ES-I3 (cell line): ENCODE measurements at regions not wholly inside any gene's neighbourhood (a gene's known extent, or its start where the extent isn't known, plus 50 kb on each side); places are given as distances from the start of the nearest gene placed in this dataset.

Experiments
- H3K36me3 ChIP-seq: 2 replicates; pipeline ENCODE4 v1.6.1; 2013; ENCODE audit warnings: mild to moderate bottlenecking, low read length, control low read depth, moderate library complexity; ENCODE audit not compliant: insufficient read depth
- H3K4me1 ChIP-seq: 2 replicates; pipeline ENCODE4 v1.6.1; 2013; ENCODE audit warnings: mild to moderate bottlenecking, control low read depth, low read length; ENCODE audit not compliant: insufficient read depth
- H3K9ac ChIP-seq: 2 replicates; pipeline ENCODE4 v1.6.1; 2013; ENCODE audit warnings: low read depth, mild to moderate bottlenecking, low read length, moderate library complexity
- H3K9me3 ChIP-seq: 2 replicates; pipeline ENCODE4 v1.6.1; 2013; ENCODE audit warnings: mild to moderate bottlenecking, low read length, moderate library complexity; ENCODE audit not compliant: control insufficient read depth, insufficient read depth

GRCh38 chr4:36523182-36523581 lies 241.8 kb downstream of the DTHD1 start:
- H3K9me3 ChIP-seq = peaks cover under 1% of the 10 kb centered on the region; the same call in 1 of the 2 replicates
- no peak overlapping the region for H3K9ac ChIP-seq
- H3K4me1 ChIP-seq = no peaks in the 10 kb centered on the region
- no peaks in the 10 kb centered on the region for H3K36me3 ChIP-seq

GRCh38 chr4:36532670-36533379 lies 251.4 kb downstream of the DTHD1 start:
- no peaks in the 10 kb centered on the region for H3K4me1 ChIP-seq
- no peaks in the 10 kb centered on the region for H3K36me3 ChIP-seq
- H3K9me3 ChIP-seq = peaks cover 3% of the 10 kb centered on the region; the same call in 1 of the 2 replicates
- no peak overlapping the region for H3K9ac ChIP-seq

DNA sequence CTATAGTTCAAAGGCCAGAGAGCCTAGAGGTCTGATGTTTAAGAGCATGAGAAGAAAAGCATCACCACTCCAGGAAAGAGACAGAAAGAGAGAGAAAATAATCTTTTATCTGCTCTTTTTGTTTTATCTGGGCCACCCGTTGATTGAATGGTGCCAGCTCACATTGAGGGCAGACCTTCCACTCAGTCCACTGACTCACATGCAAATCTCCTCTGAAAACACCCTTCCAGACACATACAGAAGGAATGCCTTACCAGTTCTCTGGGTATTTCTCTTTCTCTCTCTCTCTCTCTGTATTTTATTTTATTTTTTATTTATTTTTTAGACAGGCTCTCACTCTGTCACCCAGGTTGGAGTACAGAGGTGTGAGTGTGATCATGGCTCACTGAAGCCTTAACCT lies 252.5 kb downstream of the DTHD1 start:
- H3K4me1 ChIP-seq = no peaks in the 10 kb centered on the region
- no peaks in the 10 kb centered on the region for H3K36me3 ChIP-seq
- no peaks in the 10 kb centered on the region for H3K9me3 ChIP-seq
- H3K9ac ChIP-seq = no peak overlapping the region

GRCh38 chr4:36547383-36547782 lies 266.0 kb downstream of the DTHD1 start:
- H3K9ac ChIP-seq = no peak overlapping the region
- no peaks in the 10 kb centered on the region for H3K9me3 ChIP-seq
- no peaks in the 10 kb centered on the region for H3K36me3 ChIP-seq
- H3K4me1 ChIP-seq = peaks cover 13% of the 10 kb centered on the region

- no peaks in the 10 kb centered on the region for H3K36me3 ChIP-seq
- H3K9me3 ChIP-seq = no peaks in the 10 kb centered on the region
- H3K4me1 ChIP-seq = peaks cover 13% of the 10 kb centered on the region
- H3K9ac ChIP-seq = no peak overlapping the region
These were observed 267.8 kb downstream of the DTHD1 start for GRCh38 chr4:36549252-36549651.

- Histone ChIP-seq H3K9me3 (no peaks in the 10 kb centered on the region), H3K36me3 (no peaks in the 10 kb centered on the region), H3K4me1 (peaks cover 13% of the 10 kb centered on the region), H3K9ac (no peak overlapping the region)
These were observed 268.6 kb downstream of the DTHD1 start for GRCh38 chr4:36549992-36550391.

GRCh38 chr4:36551697-36552214 lies 270.3 kb downstream of the DTHD1 start:
- Histone ChIP-seq H3K9me3 (no peaks in the 10 kb centered on the region), H3K36me3 (no peaks in the 10 kb centered on the region)

DNA sequence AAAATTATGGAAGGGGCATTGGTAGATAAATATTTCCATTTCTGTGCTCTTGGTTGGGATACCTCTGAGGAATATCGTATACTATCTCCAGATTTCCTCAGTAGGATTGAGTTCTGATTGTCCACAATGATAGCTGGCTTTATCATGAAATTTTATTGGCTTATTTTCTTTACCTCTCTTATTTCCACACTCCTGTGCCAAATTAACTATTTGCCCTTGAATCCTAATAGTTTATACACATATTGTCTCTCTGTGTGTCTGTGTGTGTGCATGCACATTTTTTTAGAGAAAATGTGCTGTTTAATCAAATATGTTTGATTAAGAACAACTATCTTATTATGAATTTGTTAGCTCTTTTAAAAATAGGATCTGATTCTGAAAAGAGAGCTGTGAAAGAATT lies 271.6 kb downstream of the DTHD1 start:
- H3K36me3 ChIP-seq = no peaks in the 10 kb centered on the region
- H3K9ac ChIP-seq = no peak overlapping the region
- no peaks in the 10 kb centered on the region for H3K9me3 ChIP-seq
- peaks cover 13% of the 10 kb centered on the region for H3K4me1 ChIP-seq

More at GRCh38 chr4:36551697-36552214, 270.3 kb downstream of the DTHD1 start:
- Histone ChIP-seq H3K9ac (no peak overlapping the region), H3K4me1 (peaks cover 13% of the 10 kb centered on the region)

DNA sequence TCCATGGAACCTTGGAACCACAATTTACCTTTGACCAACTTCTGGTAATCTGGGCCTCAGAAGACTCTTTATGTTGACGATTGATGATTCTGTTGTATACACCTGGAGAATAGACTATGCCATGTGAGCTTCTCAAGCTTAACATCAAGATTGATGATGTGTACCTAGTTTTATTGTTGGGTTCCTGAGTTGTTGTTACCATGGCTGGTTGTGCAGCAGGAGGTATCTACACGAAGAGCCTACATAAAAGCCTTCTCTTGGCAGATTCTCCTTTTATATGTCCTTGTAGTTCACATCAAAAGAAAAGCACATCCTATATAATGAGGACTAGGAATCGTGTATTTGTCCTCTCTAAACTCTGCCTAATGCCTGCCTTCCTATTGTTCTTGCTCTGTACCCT lies 272.0 kb downstream of the DTHD1 start:
- Histone ChIP-seq H3K4me1 (peaks cover 13% of the 10 kb centered on the region), H3K9me3 (no peaks in the 10 kb centered on the region), H3K9ac (no peak overlapping the region), H3K36me3 (no peaks in the 10 kb centered on the region)

- Histone ChIP-seq H3K9ac (no peak overlapping the region), H3K4me1 (peaks cover under 1% of the 10 kb centered on the region; the same call in 1 of the 2 replicates), H3K9me3 (no peaks in the 10 kb centered on the region), H3K36me3 (no peaks in the 10 kb centered on the region)
These were observed 275.6 kb downstream of the DTHD1 start for GRCh38 chr4:36556984-36557383.

DNA sequence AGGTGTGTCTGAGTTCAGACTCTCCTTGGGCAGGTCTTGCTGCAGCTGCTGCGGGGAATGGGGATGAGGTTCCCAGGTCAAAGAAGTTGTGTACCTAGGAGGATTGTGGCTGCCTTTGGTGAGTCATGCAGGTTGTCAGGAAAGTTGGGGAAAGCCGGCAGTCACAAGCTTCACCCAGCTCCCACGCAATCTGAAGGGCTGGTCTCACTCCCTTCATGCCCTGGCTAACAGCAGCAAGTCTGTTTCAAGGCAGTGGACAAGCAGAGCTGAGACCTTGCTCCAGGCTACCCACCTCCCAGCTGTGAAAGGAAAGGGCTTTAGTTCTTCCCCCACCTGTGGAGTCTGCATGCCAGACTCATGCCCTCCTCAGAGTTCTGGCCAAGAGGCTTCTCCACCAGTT lies 287.2 kb downstream of the DTHD1 start:
- H3K4me1 ChIP-seq = no peaks in the 10 kb centered on the region
- H3K36me3 ChIP-seq = no peaks in the 10 kb centered on the region
- no peak overlapping the region for H3K9ac ChIP-seq
- H3K9me3 ChIP-seq = no peaks in the 10 kb centered on the region

GRCh38 chr4:36573441-36573840 lies 292.0 kb downstream of the DTHD1 start:
- no peaks in the 10 kb centered on the region for H3K36me3 ChIP-seq
- H3K9me3 ChIP-seq = peaks cover 6% of the 10 kb centered on the region
- no peaks in the 10 kb centered on the region for H3K4me1 ChIP-seq
- no peak overlapping the region for H3K9ac ChIP-seq

- no peaks in the 10 kb centered on the region for H3K36me3 ChIP-seq
These were observed 293.4 kb downstream of the DTHD1 start for GRCh38 chr4:36574816-36575215.

DNA sequence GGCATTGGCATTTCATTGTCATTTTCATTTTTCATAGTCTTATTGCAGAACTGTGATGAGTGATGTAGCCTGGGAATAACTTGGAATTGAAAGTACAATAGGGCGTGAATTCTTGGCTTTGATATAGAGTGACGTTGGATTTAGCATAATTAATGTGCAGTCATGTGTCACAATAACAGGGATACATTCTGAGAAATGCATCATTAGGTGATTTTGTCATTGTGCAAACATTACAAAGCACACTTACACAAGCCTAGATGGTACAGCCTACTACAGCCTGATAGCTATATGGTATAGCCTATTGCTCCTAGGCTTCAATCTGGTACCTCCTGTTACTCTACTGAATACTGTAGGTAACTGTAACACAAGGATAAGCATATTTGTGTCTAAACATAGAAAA lies 300.8 kb downstream of the DTHD1 start:
- no peak overlapping the region for H3K9ac ChIP-seq
- peaks cover 5% of the 10 kb centered on the region; the same call in 1 of the 2 replicates for H3K9me3 ChIP-seq
- H3K4me1 ChIP-seq = no peaks in the 10 kb centered on the region
- H3K36me3 ChIP-seq = no peaks in the 10 kb centered on the region

More at GRCh38 chr4:36574816-36575215, 293.4 kb downstream of the DTHD1 start:
- no peak overlapping the region for H3K9ac ChIP-seq
- H3K4me1 ChIP-seq = no peaks in the 10 kb centered on the region
- peaks cover 6% of the 10 kb centered on the region for H3K9me3 ChIP-seq

DNA sequence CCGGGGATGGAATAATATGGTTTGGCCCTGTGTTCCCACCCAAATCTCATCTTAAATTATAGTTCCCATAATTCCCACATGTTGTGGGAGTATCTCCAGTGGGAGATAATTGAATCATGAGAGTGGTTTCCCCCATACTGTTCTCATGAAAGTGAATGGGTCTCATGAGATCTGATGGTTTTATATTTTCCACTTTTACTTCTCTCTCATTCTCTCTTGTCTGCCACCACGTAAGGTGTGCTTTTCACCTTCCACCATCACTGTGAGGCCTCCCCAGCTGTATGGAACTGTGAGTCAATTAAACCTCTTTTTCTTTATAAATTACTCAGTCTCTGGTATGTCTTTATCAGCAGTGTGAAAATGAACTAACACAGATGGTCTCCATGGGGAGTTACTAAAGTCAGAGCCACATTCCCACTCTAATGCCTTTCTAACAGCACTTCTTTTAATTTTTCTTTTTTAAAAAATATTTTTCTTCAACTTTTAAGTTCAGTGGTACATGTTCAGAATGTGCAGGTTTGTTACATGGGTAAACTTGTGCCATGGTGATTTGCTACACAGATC lies 306.6 kb downstream of the DTHD1 start:
- no peaks in the 10 kb centered on the region for H3K4me1 ChIP-seq
- H3K9me3 ChIP-seq = peaks cover 5% of the 10 kb centered on the region; the same call in 1 of the 2 replicates
- H3K36me3 ChIP-seq = no peaks in the 10 kb centered on the region
- H3K9ac ChIP-seq = no peak overlapping the region
